Aorta (tissue), 5 donors: ENCODE measurements at regions not wholly inside any gene's neighbourhood (a gene's known extent, or its start where the extent isn't known, plus 50 kb on each side); places are given as distances from the start of the nearest gene placed in this dataset.

Source experiments
- ATAC-seq: fragments of 200-7000 bp; cut with Tn5 transposase; one replicate; pipeline ENCODE4 v1.9.1; 2022; ENCODE audit warnings: moderate library complexity; ENCODE audit not compliant: low FRiP score
- DNase-seq, 2 donors: peaks; one replicate each; pipeline ENCODE4 v3.0.0-alpha.2; 2020
- H3K27ac ChIP-seq, 2 donors: one replicate each; pipeline ENCODE4 v1.5.1; 2013; ENCODE audit warnings: low read length in 2 of 2, mild to moderate bottlenecking in 2 of 2, moderate library complexity in 2 of 2, control low read depth in 1 of 2, inconsistent platforms in 1 of 2, low read depth in 1 of 2
- H3K27me3 ChIP-seq, 2 donors: one replicate each; pipeline ENCODE4 v1.6.1; 2013; ENCODE audit warnings: control low read depth in 1 of 2, low read length in 1 of 2, mild to moderate bottlenecking in 1 of 2, moderate library complexity in 1 of 2; ENCODE audit not compliant: insufficient read depth in 2 of 2, control insufficient read depth in 1 of 2
- H3K36me3 ChIP-seq, 2 donors: one replicate each; pipeline ENCODE4 v1.6.1; 2013; ENCODE audit warnings: control low read depth in 1 of 2, low read length in 1 of 2, mild to moderate bottlenecking in 1 of 2; ENCODE audit not compliant: insufficient read depth in 2 of 2, control insufficient read depth in 1 of 2
- H3K4me1 ChIP-seq, 2 donors: one replicate each; pipeline ENCODE4 v1.6.1; 2013; ENCODE audit warnings: low read length in 2 of 2, control low read depth in 1 of 2, mild to moderate bottlenecking in 1 of 2, moderate library complexity in 1 of 2; ENCODE audit not compliant: insufficient read depth in 2 of 2, control insufficient read depth in 1 of 2
- H3K4me3 ChIP-seq, 2 donors: one replicate each; pipeline ENCODE4 v1.5.1; 2013; ENCODE audit warnings: low read length in 2 of 2, control low read depth in 1 of 2, mild to moderate bottlenecking in 1 of 2
- H3K9me3 ChIP-seq: one replicate; pipeline ENCODE4 v1.6.1; 2013; ENCODE audit warnings: mild to moderate bottlenecking, low read length; ENCODE audit not compliant: control insufficient read depth
- WGBS, 2 donors: extraction: QIAGEN DNeasy Blood & Tissue Kit; methylation state at CpG; one replicate each; pipeline ENCODE4 v1.1.7; 2013; 5-methylcytosine and 5-hydroxymethylcytosine counted together
- intact Hi-C, 2 donors: fragments of 100-400 bp; cut with DNase I; formaldehyde crosslinking; loops; one replicate each; pipeline versions ENCODE4 v1.14.2 to v1.15.0; 2022
- donor health status: healthy with polysubstance abuse.
- donor health status: Bipolar disorder and iron deficiency.
- donor health status: DM: no; HTN: no; CAD: no.
- donor health status: DM: no; HTN: no; CAD: no.
- donor health status: DM: yes; HTN: yes; CAD: no.

DNA sequence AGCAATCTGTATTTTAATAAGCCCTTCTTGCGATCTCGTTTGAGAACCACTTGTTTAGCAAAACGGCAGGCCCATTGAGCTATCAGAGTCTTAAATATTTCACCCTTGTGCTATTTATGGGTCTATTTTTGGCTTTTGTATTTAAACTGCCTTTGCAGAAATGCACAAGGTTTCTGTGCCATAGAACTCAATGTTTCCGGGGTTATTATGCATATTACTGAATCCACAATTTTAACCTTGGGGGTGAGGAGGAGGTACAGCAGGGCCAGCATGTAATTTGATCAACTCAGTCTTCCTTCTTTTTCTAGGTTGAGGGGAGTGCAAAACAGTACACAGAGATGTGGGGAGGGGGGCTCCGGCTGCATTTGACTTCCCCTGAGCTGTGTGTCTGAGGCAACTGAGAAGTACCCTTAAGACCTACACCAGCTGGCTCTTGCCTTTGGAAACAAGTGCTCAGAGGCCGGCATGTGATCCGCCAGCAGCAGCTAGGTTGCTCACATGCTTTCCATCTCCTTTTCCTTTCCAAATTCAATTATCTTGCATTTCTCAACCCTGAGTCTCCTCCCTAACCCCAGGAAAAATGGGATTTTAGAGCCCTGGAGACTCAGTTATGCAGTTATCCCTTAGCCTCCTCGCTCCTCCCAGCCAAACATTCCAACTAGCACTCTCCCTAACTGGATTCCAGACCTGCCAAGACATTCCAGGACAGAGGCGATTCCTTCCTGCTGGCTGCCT is 103.0 kb downstream of the HNRNPLL start:
- Histone ChIP-seq H3K27me3 (no peaks in the 10 kb centered on the region), H3K4me1 (peaks cover 0 to 2% of the 10 kb centered on the region in 2 donors), H3K9me3 (peaks cover 4% of the 10 kb centered on the region), H3K36me3 (no peaks in the 10 kb centered on the region), H3K4me3 (no peak overlapping the region), H3K27ac (peak overlapping the region; percentile 7 to 48)
- WGBS, 2 donors = 18 to 21% methylated on average over 9 of the region's 9 CpGs
- ATAC-seq (peak; percentile 72), DNase-seq (peak; percentile 61 to 74)
- intact Hi-C loops = loop anchor here in 1 of 2 donors (10.0 kb wide), 1 partner anchor 1105 kb away; no protein-coding TSS in a partner anchor

DNA sequence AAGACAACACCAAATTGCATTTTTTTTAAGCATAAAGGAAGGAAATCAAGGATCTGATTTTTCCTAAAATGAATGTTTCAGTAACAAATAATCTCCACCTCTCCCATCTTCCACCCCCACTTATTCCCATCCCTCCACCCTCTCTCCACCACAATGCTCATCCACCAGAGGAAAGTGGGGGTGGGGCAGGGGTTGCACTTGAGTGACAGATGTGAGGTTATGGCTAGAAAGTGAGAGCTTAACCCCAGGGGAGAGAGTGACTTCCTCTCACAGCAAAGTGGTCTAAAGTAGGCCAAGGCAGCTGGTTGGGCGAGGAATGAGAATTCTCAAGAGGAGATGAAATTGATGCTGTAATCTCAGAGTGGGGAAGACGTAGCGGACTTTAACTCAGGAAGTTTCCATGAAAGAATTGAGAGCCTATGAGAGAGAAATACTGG is 104.7 kb downstream of the HNRNPLL start:
- no peak overlapping the region for H3K27ac ChIP-seq
- H3K4me1 ChIP-seq = peaks cover 0 to 2% of the 10 kb centered on the region in 2 donors
- H3K9me3 ChIP-seq = peaks cover 4% of the 10 kb centered on the region
- H3K4me3 ChIP-seq = no peak overlapping the region
- ATAC-seq (no peak), DNase-seq (no peak)
- intact Hi-C loops = loop anchor here in 1 of 2 donors (10.0 kb wide), 1 partner anchor 1103 kb away; no protein-coding TSS in a partner anchor
- WGBS, 2 donors = 98% methylated on average over 3 of the region's 3 CpGs
- no peaks in the 10 kb centered on the region for H3K27me3 ChIP-seq
- no peaks in the 10 kb centered on the region for H3K36me3 ChIP-seq

DNA sequence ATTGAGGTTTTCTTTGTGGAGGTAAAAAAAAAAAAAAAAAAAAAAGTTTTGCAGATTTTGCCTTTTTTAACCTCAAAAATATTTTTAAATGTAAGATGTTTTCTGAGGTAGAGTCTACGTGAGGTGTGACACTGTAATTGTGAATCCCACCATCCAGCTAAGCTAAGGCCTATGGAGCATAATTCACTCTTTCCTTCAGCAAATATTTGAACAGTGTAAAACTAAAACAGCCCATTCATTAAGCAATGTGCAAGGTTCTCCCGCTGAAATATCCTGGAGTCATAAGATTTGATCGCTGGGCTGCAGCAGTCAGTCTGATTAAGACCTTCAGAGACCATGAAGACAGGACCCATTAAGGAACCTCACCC is 105.1 kb downstream of the HNRNPLL start:
- ATAC-seq = no peak
- intact Hi-C loops = loop anchor here in 1 of 2 donors (10.0 kb wide), 1 partner anchor 1103 kb away; no protein-coding TSS in a partner anchor
- Histone ChIP-seq H3K9me3 (peaks cover 4% of the 10 kb centered on the region), H3K27me3 (no peaks in the 10 kb centered on the region), H3K36me3 (no peaks in the 10 kb centered on the region), H3K4me1 (peaks cover 0 to 2% of the 10 kb centered on the region in 2 donors), H3K4me3 (no peak overlapping the region), H3K27ac (no peak overlapping the region)
- WGBS, 2 donors = 93 to 96% methylated on average over 3 of the region's 3 CpGs
- DNase-seq = no peak

DNA sequence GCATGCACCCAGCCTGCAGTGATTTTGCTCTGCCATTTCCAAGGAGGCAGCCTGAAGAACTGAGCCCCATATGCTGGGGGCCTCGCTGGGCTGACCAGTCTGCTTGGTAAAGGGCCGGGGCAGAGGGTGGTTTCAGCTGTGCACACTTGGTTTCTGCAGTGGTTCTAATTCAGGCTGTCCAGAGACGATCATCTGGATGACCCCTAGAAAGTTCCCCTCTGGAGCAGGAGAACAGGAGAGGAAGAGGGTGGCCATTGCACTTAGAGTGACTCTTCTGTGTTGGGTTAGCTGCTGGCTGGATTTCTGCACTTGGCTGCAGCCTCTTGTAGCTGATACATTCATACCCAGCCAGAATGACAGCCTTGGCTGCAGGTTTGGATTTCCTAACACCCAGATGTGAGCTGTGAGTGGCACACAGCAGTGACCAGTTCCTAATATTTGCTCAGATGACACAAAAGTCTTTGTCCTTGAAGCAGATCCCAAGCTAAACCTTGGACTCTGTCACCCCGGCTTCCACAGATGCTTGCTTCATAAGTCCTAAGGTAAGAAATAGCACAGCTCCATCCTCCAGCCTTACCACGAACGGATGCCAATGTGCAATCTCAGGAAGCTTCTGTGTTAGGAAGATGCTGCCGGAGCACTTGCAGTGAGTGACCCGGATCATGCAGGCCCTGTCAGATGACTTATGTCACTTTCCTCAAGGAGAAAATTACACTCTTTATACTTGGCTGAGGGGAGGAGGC is 105.6 kb downstream of the HNRNPLL start:
- WGBS, 2 donors = 75 to 78% methylated on average over 8 of the region's 8 CpGs
- H3K27ac ChIP-seq = no peak overlapping the region
- intact Hi-C loops = loop anchor here in 1 of 2 donors (10.0 kb wide), 1 partner anchor 1102 kb away; no protein-coding TSS in a partner anchor
- H3K4me3 ChIP-seq = no peak overlapping the region
- no peaks in the 10 kb centered on the region for H3K36me3 ChIP-seq
- H3K27me3 ChIP-seq = no peaks in the 10 kb centered on the region
- ATAC-seq (peak; percentile 16), DNase-seq (peak in 1 of 2 donors; percentile 55)
- peaks cover 0 to 2% of the 10 kb centered on the region in 2 donors for H3K4me1 ChIP-seq
- peaks cover under 1% of the 10 kb centered on the region for H3K9me3 ChIP-seq

DNA sequence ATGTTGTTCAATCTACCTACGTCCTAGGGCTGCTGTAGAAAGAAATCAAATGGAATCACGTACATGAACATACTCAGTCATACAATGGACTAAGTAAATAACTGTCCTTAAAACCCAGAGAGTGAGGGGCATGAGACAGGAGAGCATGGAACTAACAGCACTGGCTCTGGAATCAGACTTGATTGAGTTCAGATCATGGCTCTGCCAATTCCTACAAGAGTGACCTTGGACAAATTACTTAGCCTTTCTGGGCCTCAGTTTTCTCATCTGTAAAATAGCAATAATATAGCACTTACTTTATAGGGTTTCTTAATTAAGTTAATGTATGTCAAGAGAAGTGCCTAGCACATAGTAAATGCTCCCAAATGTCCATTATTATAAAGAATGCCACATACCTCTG is 106.8 kb downstream of the HNRNPLL start:
- ATAC-seq = no peak
- 92 to 94% methylated on average over 2 of the region's 2 CpGs for WGBS, 2 donors
- intact Hi-C loops = loop anchor here in 1 of 2 donors (10.0 kb wide), 1 partner anchor 1101 kb away; no protein-coding TSS in a partner anchor
- Histone ChIP-seq H3K4me3 (no peak overlapping the region), H3K27me3 (no peaks in the 10 kb centered on the region), H3K4me1 (peaks cover 0 to 2% of the 10 kb centered on the region in 2 donors), H3K9me3 (no peaks in the 10 kb centered on the region), H3K36me3 (no peaks in the 10 kb centered on the region), H3K27ac (no peak overlapping the region)
- DNase-seq = no peak

DNA sequence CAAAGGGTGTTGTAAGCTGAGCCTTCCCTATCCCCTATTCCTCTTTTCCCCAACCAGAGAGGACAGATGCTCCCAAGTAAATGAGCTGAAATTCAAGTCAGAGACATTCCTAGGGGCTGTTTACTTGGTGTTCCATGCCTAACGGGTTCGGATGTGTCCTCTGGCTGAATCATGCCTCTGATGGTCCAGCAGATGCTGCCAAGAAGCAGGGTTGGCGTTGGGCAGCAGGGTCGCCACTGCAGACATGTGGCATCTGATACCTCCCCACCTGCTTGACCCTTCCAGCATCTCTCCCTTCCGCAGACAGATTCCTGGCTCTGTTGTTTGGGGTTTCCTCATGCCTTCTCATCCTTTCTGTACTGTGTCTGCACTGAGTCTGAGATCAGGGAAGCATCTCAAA is 108.3 kb downstream of the HNRNPLL start:
- no peak overlapping the region for H3K27ac ChIP-seq
- DNase-seq = no peak
- no peak for ATAC-seq
- WGBS, 2 donors = 64 to 71% methylated on average over 5 of the region's 5 CpGs
- H3K36me3 ChIP-seq = no peaks in the 10 kb centered on the region
- no peak overlapping the region for H3K4me3 ChIP-seq
- H3K9me3 ChIP-seq = no peaks in the 10 kb centered on the region
- peaks cover 0 to 2% of the 10 kb centered on the region in 2 donors for H3K4me1 ChIP-seq
- intact Hi-C loops = loop anchor here in 1 of 2 donors (10.0 kb wide), 1 partner anchor 1100 kb away; no protein-coding TSS in a partner anchor
- no peaks in the 10 kb centered on the region for H3K27me3 ChIP-seq

DNA sequence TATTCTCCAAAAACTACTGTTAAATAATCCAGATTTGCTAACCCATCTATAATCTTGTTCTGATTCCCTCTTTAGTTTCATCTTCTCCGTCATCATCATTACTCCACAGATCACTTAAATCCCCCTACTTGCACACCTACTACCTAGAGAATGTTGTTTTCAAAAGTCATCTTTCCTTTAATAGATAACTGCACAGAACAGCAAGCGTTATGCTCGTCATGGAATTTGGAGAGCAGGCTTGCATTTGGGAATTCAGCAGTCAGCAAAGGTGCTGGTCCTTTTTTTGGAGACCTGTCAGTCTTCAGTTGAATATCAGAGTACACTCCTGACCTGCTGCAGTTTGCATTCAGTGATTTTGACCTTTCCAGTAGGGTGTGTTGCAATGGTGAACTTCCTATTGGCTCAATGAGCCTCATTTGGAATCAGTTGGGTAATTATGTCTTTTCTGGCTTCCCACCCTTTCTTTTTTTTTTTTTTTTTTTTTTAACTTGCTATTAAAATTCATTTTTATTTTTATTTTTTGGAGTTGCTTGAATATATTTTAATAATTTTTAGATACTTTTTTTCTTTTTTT is 110.6 kb downstream of the HNRNPLL start:
- WGBS, 2 donors = 97 to 99% methylated on average over 3 of the region's 3 CpGs
- no peak for DNase-seq
- Histone ChIP-seq H3K27ac (no peak overlapping the region), H3K9me3 (no peaks in the 10 kb centered on the region), H3K27me3 (no peaks in the 10 kb centered on the region), H3K4me3 (no peak overlapping the region), H3K36me3 (no peaks in the 10 kb centered on the region), H3K4me1 (no peaks in the 10 kb centered on the region)
- no peak for ATAC-seq
- intact Hi-C loops = loop anchor here in 1 of 2 donors (10.0 kb wide), 1 partner anchor 1097 kb away; no protein-coding TSS in a partner anchor

DNA sequence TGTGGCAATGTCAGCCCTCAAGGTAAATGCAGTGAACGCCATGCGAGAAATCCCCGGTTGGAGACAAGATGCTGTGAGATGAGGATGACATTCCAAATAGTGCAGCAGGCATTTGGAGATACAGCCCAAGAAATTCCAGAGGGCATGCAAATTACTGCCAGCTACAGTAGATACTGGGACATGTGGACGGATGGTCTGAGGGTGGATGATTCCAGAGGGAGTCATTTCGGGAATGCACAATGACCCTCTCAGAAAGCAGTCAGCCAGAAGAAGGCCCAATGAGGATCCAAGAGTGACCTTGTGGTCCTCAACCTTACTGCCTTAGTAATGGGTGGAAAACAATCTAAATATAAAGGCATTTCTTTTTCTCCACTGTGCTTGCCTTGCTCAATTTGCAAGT is 111.3 kb downstream of the HNRNPLL start:
- intact Hi-C loops = loop anchor here in 1 of 2 donors (10.0 kb wide), 1 partner anchor 1097 kb away; no protein-coding TSS in a partner anchor
- H3K27me3 ChIP-seq = no peaks in the 10 kb centered on the region
- H3K4me1 ChIP-seq = no peaks in the 10 kb centered on the region
- H3K36me3 ChIP-seq = no peaks in the 10 kb centered on the region
- ATAC-seq (no peak), DNase-seq (no peak)
- H3K27ac ChIP-seq = no peak overlapping the region
- H3K9me3 ChIP-seq = no peaks in the 10 kb centered on the region
- no peak overlapping the region for H3K4me3 ChIP-seq
- 97 to 98% methylated on average over 5 of the region's 5 CpGs for WGBS, 2 donors
